Astrocyte of the cerebellum (primary cell): ENCODE measurements at regions not wholly inside any gene's neighbourhood (a gene's known extent, or its start where the extent isn't known, plus 50 kb on each side); places are given as distances from the start of the nearest gene placed in this dataset.

Experiments
- DNase-seq: peaks from one replicate; pipeline ENCODE4 v3.0.0-alpha.2; 2011; ENCODE audit warnings: low read depth
- H3K4me3 ChIP-seq: 2 replicates; pipeline ENCODE4 v1.5.1; 2011; ENCODE audit warnings: mild to moderate bottlenecking, low read depth, low read length, moderate library complexity
- in situ Hi-C: cut with HindIII; loops from 2 replicates; pipeline ENCODE4 v1.10.0; 2017; ENCODE audit warnings: low sequenced_read_pairs
- TF ChIP-seq, protein P1 (sequence below): IDR thresholded peaks from 2 replicates; pipeline ENCODE4 v1.5.1; 2012; ENCODE audit warnings: low read length, low read depth, moderate library complexity, mild to moderate bottlenecking; ENCODE audit errors: missing control alignments

DNA sequence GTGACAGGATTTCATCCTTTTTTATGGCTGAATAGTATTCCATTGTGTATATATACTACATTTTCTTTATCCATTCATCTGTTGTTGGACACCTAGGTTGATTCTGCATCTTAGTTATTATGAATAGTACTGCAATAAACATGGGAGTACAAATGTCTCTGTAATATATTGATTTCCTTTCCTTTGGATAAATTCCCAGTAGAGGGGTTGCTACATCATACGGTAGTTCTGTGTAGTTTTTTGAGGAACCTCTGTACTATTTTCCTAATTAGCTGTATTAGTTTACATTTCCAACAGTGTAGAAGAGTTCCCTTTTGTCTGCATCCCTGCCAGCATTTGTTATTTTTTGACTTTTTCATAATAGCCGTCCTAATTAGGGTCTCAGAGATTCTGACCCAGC, 201.3 kb downstream of the GIPC2 start:
- no peak for DNase-seq
- in situ Hi-C loops = no loop called here
- TF ChIP-seq, protein P1, sequence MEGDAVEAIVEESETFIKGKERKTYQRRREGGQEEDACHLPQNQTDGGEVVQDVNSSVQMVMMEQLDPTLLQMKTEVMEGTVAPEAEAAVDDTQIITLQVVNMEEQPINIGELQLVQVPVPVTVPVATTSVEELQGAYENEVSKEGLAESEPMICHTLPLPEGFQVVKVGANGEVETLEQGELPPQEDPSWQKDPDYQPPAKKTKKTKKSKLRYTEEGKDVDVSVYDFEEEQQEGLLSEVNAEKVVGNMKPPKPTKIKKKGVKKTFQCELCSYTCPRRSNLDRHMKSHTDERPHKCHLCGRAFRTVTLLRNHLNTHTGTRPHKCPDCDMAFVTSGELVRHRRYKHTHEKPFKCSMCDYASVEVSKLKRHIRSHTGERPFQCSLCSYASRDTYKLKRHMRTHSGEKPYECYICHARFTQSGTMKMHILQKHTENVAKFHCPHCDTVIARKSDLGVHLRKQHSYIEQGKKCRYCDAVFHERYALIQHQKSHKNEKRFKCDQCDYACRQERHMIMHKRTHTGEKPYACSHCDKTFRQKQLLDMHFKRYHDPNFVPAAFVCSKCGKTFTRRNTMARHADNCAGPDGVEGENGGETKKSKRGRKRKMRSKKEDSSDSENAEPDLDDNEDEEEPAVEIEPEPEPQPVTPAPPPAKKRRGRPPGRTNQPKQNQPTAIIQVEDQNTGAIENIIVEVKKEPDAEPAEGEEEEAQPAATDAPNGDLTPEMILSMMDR = no peak
- no peak overlapping the region for H3K4me3 ChIP-seq

DNA sequence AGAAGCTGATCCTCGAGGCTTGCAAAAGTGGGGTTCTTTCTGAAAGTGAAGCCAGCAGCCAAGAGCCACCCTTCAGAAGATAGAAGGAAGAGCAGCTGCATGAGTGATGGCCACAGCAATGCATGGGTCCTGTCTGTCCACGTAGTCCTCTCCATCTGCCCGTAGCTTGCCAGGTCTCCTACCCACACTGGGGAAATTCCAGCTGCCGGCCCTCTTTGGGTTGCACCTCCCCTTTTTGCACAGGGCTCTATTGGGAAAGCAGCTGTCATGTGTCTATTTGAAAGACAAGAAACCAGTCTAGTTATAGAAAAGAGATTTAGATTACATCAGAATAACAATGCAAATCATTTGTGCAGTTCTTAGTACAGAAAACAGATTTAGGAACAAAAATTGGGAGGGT, 204.4 kb downstream of the GIPC2 start:
- in situ Hi-C loops = no loop called here
- TF ChIP-seq, protein P1 = no peak
- no peak overlapping the region for H3K4me3 ChIP-seq
- no peak for DNase-seq

DNA sequence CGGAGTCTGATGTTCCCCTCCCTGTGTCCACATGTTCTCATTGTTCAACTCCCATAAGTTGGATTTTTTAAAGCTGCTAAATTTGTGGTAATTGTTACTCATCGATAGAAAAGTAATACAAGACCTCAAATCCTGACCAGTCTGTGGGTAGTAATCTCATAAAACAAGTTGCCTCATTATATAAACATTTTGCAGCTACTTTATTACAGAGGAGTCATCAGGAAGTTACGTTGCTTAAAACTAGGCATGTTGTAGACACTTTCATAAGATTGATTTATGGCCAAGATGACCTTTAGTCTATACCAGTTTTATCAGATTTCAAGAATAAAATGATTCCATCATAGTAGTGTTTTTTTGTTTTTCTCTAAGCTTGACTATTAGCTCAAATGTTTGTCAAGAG, 208.8 kb downstream of the GIPC2 start:
- in situ Hi-C loops = no loop called here
- H3K4me3 ChIP-seq = no peak overlapping the region
- TF ChIP-seq, protein P1 = no peak
- DNase-seq = no peak

DNA sequence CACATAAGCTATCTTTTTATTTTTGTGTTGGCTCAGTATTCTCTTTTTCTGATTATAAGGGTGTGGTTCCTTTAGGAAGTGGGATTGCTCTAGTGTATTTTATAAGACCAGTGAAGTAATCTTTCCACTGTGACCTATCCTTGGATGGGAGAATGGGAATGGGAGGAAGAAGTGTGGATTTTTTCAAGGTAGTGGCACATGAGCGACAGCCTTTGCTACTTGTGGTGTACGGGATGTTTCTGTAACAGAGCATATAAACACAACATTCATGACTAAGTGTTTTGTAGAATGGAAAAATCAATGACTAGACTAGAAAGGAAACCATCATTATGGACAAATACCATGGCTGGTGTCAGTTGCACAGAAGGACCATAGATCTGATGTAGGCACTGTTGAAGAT, 209.6 kb downstream of the GIPC2 start:
- in situ Hi-C loops = no loop called here
- H3K4me3 ChIP-seq = no peak overlapping the region
- no peak for DNase-seq
- TF ChIP-seq, protein P1 = no peak

DNA sequence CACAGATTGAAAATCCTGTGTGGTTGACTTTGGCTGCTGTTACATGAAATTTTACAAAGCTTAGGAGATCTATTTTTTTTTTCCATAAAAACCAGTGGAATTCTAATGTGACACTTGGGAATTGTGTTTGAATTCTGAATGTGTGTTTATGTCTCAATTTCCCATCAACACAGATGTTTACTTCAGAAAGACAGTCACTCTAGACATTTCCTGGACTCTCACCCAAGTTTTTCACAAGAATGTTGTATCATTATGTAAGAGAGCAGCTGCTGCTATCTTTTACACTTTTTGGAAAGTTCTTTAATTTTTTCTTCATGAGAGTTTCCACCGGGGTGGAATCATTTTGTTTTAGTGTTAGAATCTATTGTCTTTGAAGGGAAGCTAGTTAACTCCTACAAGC, 210.1 kb downstream of the GIPC2 start:
- TF ChIP-seq, protein P1 = no peak
- DNase-seq = no peak
- in situ Hi-C loops = no loop called here
- no peak overlapping the region for H3K4me3 ChIP-seq

DNA sequence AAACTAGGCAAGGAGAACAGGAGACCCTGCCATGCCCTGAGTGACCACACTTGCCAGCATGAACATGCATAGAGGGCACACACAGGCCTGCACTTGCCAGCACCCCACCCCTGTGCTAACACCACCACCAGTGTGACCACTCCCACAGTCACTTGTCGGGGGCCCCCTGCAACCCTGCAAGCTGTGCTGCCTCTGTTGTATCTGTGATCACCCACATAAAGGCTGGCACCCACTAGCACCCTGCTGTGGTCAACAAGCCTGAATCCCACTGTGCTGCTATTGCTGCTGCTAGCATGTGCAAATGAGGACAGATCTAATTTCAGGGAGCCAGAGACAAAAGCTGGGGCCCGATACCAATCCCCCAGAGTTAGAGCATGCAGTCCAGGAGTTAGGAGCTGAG, 217.7 kb downstream of the GIPC2 start:
- DNase-seq = no peak
- in situ Hi-C loops = no loop called here
- no peak overlapping the region for H3K4me3 ChIP-seq
- TF ChIP-seq, protein P1 = no peak

DNA sequence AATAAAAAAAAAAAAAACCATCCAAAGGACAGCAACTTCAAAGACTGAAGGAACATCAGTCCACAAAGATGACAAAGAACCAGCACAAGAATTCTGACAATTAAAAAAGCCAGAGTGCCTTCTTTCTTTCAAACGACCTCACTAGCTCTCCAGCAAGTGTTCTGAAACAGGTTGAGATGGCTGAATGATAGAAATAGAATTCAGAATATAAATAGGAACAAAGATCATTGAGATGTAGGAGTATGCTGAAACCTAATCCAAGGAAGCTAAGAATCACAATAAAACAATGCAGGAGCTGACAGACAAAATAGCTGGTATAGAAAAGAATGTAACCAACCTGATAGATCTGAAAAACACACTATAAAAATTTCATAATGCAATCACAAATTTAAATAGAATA, 218.2 kb downstream of the GIPC2 start:
- in situ Hi-C loops = no loop called here
- DNase-seq = no peak
- no peak overlapping the region for H3K4me3 ChIP-seq
- TF ChIP-seq, protein P1 = no peak
